ENCODE measurements at regions not wholly inside any gene's neighbourhood (a gene's known extent, or its start where the extent isn't known, plus 50 kb on each side); places are given as distances from the start of the nearest gene placed in this dataset.

GRCh38 chr3:124593442-124593829 lies 136.8 kb upstream of the UMPS start:
- TF ChIP-seq, protein P1, sequence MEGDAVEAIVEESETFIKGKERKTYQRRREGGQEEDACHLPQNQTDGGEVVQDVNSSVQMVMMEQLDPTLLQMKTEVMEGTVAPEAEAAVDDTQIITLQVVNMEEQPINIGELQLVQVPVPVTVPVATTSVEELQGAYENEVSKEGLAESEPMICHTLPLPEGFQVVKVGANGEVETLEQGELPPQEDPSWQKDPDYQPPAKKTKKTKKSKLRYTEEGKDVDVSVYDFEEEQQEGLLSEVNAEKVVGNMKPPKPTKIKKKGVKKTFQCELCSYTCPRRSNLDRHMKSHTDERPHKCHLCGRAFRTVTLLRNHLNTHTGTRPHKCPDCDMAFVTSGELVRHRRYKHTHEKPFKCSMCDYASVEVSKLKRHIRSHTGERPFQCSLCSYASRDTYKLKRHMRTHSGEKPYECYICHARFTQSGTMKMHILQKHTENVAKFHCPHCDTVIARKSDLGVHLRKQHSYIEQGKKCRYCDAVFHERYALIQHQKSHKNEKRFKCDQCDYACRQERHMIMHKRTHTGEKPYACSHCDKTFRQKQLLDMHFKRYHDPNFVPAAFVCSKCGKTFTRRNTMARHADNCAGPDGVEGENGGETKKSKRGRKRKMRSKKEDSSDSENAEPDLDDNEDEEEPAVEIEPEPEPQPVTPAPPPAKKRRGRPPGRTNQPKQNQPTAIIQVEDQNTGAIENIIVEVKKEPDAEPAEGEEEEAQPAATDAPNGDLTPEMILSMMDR (IDR thresholded peaks at IDR 0.05), result no peak
- no peak for TF ChIP-seq POLR2A (IDR thresholded peaks at IDR 0.05)

All from right lobe of liver (tissue), 4 donors.